Type B pancreatic cell (in vitro differentiated cells): ENCODE measurements at regions not wholly inside any gene's neighbourhood (a gene's known extent, or its start where the extent isn't known, plus 50 kb on each side); places are given as distances from the start of the nearest gene placed in this dataset.
A peak's percentile ranks its signal among the peaks of the same experiment; 100 is the strongest.
"Not testable (repeated sequence)": the region's sequence is repeated elsewhere in the genome, so short reads cannot be mapped to it uniquely, and the experiment has no call there.

Experiments
- DNase-seq: peaks from one replicate; pipeline ENCODE4 v3.0.0; 2021; ENCODE audit warnings: mixed read lengths; ENCODE audit not compliant: unreplicated experiment; ENCODE audit errors: extremely low spot score
- H3K27ac Mint-ChIP-seq: 2 replicates; pipeline ENCODE4 v1.8.0; 2021; ENCODE audit warnings: mild to moderate bottlenecking, mixed read lengths
- H3K27me3 Mint-ChIP-seq: 2 replicates; pipeline ENCODE4 v1.8.0; 2021; ENCODE audit warnings: mixed read lengths
- H3K36me3 Mint-ChIP-seq: 2 replicates; pipeline ENCODE4 v1.8.0; 2021; ENCODE audit warnings: mixed read lengths
- H3K4me1 Mint-ChIP-seq: one replicate; pipeline ENCODE4 v1.8.0; 2021; ENCODE audit warnings: mixed read lengths; ENCODE audit not compliant: unreplicated experiment
- H3K4me3 Mint-ChIP-seq: 2 replicates; pipeline ENCODE4 v1.8.0; 2021; ENCODE audit warnings: mild to moderate bottlenecking, mixed read lengths
- H3K9me3 Mint-ChIP-seq: 2 replicates; pipeline ENCODE4 v1.8.0; 2021; ENCODE audit warnings: mixed read lengths
- TF ChIP-seq, protein P1 (sequence below): fragments of 200-600 bp; sonication (generic); conservative IDR thresholded peaks from 2 replicates; pipeline ENCODE4 v1.5.0; 2021; ENCODE audit warnings: antibody characterized with exemption, mild to moderate bottlenecking

DNA sequence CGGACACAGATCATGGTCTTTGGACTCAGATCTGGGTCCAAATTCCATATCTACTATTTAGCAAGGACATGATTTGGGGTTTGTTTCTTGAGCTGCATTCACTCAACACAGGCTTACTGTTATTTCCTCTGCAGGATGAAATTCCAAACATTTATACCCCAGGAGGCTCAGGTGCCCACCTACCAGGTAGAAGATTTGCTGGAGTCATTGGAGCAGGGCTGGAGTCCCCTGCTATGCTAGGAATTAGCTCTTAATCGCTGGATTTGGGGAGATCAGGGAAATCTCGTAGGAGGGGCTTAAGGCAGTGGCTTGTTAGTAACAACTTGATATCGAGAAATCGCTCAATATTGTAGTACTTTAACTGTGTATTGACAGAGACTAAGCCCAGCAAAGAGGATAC, 193.0 kb downstream of the IL20RB start:
- H3K9me3 Mint-ChIP-seq, result no peaks in the 10 kb centered on the region
- no peak overlapping the region for H3K4me3 Mint-ChIP-seq
- no peak overlapping the region for H3K27ac Mint-ChIP-seq
- no peaks in the 10 kb centered on the region for H3K36me3 Mint-ChIP-seq
- TF ChIP-seq, protein P1, sequence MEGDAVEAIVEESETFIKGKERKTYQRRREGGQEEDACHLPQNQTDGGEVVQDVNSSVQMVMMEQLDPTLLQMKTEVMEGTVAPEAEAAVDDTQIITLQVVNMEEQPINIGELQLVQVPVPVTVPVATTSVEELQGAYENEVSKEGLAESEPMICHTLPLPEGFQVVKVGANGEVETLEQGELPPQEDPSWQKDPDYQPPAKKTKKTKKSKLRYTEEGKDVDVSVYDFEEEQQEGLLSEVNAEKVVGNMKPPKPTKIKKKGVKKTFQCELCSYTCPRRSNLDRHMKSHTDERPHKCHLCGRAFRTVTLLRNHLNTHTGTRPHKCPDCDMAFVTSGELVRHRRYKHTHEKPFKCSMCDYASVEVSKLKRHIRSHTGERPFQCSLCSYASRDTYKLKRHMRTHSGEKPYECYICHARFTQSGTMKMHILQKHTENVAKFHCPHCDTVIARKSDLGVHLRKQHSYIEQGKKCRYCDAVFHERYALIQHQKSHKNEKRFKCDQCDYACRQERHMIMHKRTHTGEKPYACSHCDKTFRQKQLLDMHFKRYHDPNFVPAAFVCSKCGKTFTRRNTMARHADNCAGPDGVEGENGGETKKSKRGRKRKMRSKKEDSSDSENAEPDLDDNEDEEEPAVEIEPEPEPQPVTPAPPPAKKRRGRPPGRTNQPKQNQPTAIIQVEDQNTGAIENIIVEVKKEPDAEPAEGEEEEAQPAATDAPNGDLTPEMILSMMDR, result no peak
- no peak for DNase-seq
- H3K4me1 Mint-ChIP-seq, result no peaks in the 10 kb centered on the region
- peaks cover 6% of the 10 kb centered on the region for H3K27me3 Mint-ChIP-seq

DNA sequence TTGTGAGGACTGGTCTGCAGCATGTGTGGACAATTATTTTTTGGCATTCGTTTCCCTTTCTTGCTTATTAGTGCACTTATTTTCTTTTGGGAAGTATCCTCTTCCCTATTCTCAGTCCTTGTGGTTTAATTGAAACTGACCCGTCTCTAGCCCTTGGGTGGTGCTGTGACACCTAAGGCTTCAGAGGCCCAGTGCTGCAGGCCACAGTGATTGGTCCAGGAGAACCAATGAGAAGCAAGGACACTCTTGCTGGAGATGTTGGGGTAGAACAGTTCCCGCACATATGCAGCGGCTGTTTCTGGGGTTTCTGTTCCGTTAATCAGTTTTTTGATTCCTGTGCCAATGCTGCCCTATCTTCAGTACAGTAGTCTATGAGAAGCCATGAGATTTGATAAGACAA, 195.3 kb downstream of the IL20RB start:
- not testable (repeated sequence) for DNase-seq, H3K27me3 Mint-ChIP-seq, H3K9me3 Mint-ChIP-seq, H3K4me1 Mint-ChIP-seq, H3K27ac Mint-ChIP-seq, H3K4me3 Mint-ChIP-seq, H3K36me3 Mint-ChIP-seq

DNA sequence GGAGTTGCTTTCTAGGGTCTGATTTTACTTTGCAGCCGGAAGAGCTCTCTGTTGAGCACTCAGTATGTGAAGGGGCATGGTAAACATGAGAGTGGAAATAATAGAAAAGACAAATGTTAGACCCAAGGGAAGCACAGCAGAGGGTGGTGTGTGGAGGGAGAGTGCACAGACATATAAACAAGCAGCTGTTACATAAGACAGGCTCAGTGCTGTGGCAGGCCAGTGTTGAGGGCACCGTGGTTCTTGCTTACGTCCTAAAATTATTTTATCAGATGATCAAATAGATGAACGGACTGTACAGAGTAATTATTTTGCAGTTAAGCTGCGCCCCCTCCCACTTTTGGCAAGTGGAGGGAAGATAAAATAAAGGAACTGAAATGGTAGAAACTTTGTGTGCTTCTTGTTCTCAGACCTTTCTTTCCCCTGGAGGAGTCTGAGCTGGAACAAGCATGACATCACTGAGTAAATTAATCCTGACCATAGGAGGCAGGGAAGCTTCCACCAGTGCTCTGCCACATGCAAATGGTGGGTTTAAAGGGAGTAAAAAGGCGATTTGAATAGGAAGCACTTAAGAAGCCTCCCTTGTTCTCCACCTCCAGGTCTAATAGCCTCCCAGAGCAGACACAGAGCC, 205.6 kb downstream of the IL20RB start:
- TF ChIP-seq, protein P1, result no peak
- peaks cover 14% of the 10 kb centered on the region for H3K4me1 Mint-ChIP-seq
- H3K9me3 Mint-ChIP-seq, result no peaks in the 10 kb centered on the region
- H3K4me3 Mint-ChIP-seq, result peak overlapping the region; percentile 14
- H3K36me3 Mint-ChIP-seq, result no peaks in the 10 kb centered on the region
- no peaks in the 10 kb centered on the region for H3K27me3 Mint-ChIP-seq
- peak overlapping the region; percentile 44 for H3K27ac Mint-ChIP-seq
- DNase-seq, result no peak

DNA sequence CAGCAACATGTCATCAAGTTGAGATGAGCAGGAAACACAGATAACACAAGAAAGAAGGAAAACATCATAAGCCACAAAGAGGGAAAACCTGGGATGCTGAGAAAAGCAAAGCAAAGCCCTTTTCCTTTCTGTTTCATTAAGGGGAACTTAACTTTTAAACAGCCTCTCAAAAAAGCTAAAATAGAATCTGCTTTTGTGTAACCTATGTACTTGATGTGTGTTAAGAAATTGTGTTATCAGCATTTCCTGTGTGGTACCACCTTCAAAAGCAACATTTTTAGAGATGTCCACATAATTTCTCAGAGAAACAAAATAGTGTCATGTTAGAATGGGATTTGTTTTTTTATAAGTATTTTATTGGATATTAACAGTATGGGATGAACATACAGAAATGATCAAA, 206.2 kb downstream of the IL20RB start:
- Mint-ChIP-seq H3K27ac (no peak overlapping the region), H3K36me3 (no peaks in the 10 kb centered on the region), H3K27me3 (no peaks in the 10 kb centered on the region), H3K4me1 (peaks cover 14% of the 10 kb centered on the region), H3K4me3 (no peak overlapping the region), H3K9me3 (no peaks in the 10 kb centered on the region)
- TF ChIP-seq, protein P1, result no peak
- no peak for DNase-seq

DNA sequence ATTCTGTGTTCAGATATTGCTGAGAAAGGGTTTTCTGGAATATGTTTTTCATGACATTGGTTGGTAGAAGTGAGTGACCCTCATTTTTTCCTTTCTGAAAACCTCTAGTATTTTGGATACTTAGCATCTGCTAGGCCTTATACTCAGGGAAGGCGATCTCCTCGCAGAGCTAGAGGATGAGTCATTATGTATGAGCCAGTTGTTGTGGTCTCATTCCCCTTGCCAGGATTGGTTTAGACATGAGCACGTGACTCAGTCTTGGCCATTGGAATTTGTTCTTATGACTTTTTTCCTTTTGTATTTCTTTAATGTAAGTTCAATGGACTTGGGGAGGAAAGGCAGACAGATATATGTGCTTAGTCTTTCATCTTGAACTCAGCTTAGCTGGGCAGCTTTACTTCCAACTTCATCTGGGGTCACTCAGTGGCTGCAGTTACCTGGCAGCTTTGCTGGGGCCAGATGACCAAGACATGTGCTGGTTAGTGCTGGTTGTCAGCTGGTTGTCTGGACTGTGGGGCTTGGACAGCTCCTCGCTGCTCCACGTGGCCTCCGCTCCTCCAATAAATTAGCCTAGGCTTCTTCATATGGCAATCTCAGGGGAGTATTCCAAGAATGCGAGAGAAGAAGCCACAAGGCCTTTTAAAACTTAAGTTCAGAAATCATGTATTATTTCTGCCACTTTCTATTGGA, 207.5 kb downstream of the IL20RB start:
- peaks cover 4% of the 10 kb centered on the region for H3K9me3 Mint-ChIP-seq
- no peak for DNase-seq

More for the DNA sequence above, 207.5 kb downstream of the IL20RB start:
- Mint-ChIP-seq H3K4me1 (peaks cover 14% of the 10 kb centered on the region), H3K27me3 (no peaks in the 10 kb centered on the region), H3K27ac (no peak overlapping the region), H3K36me3 (no peaks in the 10 kb centered on the region), H3K4me3 (no peak overlapping the region)
- TF ChIP-seq, protein P1, result no peak
